Epithelial cell of esophagus (primary cell): ENCODE measurements at regions not wholly inside any gene's neighbourhood (a gene's known extent, or its start where the extent isn't known, plus 50 kb on each side); places are given as distances from the start of the nearest gene placed in this dataset.
"Not testable (repeated sequence)": the region's sequence is repeated elsewhere in the genome, so short reads cannot be mapped to it uniquely, and the experiment has no call there.

Experiments used
- DNase-seq: peaks from one replicate; pipeline ENCODE4 v3.0.0; 2010; ENCODE audit warnings: low read depth
- H3K4me3 ChIP-seq: 2 replicates; pipeline ENCODE4 v1.5.1; 2011; ENCODE audit warnings: mild to moderate bottlenecking, low read length, control low read depth
- TF ChIP-seq, protein P1 (sequence below): IDR thresholded peaks from 2 replicates; pipeline ENCODE4 v1.5.1; 2011; ENCODE audit warnings: low read depth, mild to moderate bottlenecking, low read length, control low read depth, inconsistent platforms; ENCODE audit not compliant: insufficient read depth; ENCODE audit errors: missing control alignments

DNA sequence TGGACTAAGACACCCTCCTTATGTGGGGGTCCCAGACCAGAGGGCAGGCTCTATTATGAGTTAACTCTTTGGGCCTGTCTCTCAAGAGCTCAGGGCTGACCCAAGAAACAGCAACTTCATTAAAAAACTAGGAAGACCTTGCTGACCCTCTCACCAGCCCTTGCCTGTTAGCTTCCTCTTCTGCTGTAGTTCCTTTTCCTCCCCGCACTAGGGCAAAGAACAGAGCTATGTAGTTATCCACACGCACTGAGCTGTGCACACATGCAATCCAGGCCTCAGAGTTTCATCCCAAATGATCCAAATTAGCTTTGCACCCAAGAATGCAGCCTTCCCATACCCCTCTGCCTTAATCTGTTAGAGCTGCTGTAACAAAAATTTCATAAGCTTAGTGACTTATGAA is 539.6 kb upstream of the CADM1 start:
- DNase-seq = no peak
- TF ChIP-seq, protein P1, sequence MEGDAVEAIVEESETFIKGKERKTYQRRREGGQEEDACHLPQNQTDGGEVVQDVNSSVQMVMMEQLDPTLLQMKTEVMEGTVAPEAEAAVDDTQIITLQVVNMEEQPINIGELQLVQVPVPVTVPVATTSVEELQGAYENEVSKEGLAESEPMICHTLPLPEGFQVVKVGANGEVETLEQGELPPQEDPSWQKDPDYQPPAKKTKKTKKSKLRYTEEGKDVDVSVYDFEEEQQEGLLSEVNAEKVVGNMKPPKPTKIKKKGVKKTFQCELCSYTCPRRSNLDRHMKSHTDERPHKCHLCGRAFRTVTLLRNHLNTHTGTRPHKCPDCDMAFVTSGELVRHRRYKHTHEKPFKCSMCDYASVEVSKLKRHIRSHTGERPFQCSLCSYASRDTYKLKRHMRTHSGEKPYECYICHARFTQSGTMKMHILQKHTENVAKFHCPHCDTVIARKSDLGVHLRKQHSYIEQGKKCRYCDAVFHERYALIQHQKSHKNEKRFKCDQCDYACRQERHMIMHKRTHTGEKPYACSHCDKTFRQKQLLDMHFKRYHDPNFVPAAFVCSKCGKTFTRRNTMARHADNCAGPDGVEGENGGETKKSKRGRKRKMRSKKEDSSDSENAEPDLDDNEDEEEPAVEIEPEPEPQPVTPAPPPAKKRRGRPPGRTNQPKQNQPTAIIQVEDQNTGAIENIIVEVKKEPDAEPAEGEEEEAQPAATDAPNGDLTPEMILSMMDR = no peak
- no peak overlapping the region for H3K4me3 ChIP-seq

DNA sequence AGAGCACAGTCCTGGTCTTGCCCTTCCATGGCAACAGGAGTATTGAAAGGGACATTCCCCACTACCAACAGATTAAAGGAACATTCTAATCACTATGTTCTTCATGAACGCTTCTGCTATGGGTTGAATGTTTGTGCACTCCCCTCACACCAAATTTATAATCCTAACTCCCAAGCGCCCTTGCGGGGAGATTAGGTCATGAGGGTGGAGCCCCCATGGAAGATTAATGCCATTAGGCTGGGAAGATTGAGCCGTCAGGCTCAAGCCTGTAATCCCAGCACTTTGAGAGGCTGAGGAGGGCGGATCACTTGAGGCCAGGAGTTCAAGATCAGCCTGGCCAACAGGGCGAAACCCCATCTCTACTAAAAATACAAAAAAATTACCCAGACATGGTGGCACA is 538.8 kb upstream of the CADM1 start:
- not testable (repeated sequence) for DNase-seq, H3K4me3 ChIP-seq

DNA sequence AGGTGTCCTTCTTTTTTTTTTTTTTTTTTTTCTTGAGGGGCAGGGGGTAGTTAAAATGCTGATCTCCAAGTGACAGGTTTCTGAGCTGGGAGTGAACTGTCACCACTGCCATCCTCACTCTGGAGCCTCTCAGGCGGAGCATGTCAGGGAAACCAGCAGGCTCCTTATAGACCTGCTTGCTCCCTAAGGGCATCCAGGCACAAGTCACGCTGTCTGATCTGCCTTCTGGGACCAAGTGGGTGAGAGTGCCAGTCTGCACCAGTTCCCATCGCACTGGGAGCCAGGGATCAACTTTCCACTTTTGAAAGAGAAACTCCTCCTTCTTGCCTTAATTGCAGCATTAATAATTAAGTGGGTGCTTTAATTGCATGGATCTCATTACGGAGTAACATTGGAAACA is 537.9 kb upstream of the CADM1 start:
- TF ChIP-seq, protein P1 = no peak
- DNase-seq = no peak
- no peak overlapping the region for H3K4me3 ChIP-seq

DNA sequence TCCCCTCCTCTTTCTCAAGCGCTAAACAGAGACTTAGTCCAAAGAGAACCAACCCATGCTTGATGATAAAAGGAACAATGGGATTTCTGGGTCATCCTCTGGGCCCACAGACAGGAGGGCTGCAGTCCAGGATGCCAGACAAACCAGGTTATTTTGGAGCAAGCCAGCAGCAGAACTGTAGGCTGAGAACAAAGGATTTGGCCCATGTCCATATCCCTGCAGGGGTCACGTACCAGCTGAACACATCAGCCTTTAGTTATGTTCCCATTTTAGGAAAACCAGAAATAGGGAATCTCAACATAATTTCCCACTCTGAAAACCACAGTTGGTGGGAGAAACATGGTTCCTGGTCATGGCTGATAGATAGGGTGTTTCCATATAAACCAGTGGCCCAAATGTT is 533.6 kb upstream of the CADM1 start:
- TF ChIP-seq, protein P1 = no peak
- H3K4me3 ChIP-seq = no peak overlapping the region
- DNase-seq = no peak

DNA sequence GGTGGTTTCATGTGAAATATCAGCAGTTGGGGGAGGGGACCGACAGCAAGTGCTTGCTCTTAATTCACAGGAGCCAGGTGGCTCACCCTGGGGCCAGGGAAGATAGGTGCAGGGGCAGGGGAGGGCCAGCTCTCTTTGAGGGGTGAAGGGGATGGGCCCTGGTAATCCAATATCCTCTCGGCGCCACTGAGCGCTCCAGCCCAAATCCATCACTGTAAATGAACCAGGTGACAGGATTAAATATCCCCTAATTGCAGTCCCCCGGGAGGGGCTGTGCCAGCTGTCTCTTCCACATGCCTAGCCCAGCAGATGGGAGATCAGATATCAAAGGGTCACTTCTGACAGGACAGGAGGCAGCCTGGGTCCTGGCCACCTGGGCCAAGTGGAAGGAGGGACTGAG is 531.8 kb upstream of the CADM1 start:
- no peak overlapping the region for H3K4me3 ChIP-seq
- DNase-seq = no peak
- TF ChIP-seq, protein P1 = no peak

DNA sequence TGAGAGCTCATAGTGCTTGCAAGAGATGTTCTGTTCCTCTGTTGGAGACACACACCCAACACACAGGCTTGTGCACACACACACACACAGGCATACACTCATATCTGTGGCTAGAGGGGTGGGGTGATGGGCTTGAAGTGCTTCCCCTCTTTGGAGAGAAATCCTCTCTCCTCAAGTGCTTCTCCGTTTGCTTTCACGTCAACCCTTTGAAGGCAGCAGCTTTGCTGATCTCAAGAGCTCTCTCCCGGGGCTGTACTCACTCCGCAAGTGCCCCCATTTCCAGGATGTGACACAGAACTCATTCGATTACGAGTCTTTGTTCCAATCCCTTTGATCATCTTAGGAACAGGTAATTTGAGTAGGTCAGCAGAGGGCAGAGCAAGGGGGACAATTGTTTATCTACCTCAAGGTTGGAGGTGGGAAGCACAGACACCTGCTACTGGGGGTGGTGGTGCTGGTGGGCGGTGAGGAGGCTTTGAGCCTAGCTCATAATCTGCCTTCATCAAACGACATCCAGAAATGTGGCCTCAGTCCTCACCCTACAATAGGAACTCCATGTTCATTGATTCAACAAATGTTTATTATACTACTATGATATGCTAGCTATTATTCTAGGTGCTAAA is 529.8 kb upstream of the CADM1 start:
- TF ChIP-seq, protein P1 = no peak
- no peak for DNase-seq
- no peak overlapping the region for H3K4me3 ChIP-seq

DNA sequence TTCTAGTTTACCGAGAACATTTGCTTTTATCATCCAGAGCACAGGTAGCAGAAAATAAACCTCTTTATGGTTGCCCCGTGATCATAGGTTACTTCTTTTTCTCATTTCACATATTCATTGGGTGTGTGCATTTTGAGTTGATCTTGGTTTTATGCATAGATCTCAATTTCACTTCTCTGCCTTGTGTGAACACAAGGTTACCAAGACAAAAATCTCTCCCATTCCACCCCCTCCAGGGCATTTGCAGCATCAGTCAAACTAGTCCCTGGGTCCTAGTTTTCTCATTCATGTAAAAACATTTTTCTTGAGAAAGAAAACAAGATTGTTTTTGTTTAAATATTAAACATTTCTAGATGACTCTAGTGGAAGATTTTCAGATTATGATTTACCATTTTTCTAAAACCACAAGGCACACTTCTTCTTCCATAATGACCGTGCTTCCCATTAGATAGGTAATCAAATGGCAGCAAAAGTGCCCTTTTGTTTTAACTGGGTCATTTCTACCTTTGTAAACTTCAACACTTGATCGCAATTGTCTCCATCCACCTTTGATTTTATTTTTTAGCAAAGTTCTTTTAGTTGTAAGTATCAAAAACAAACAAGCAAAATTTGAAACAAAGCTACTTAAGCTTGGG is 526.6 kb upstream of the CADM1 start:
- TF ChIP-seq, protein P1 = no peak
- H3K4me3 ChIP-seq = no peak overlapping the region
- DNase-seq = no peak

DNA sequence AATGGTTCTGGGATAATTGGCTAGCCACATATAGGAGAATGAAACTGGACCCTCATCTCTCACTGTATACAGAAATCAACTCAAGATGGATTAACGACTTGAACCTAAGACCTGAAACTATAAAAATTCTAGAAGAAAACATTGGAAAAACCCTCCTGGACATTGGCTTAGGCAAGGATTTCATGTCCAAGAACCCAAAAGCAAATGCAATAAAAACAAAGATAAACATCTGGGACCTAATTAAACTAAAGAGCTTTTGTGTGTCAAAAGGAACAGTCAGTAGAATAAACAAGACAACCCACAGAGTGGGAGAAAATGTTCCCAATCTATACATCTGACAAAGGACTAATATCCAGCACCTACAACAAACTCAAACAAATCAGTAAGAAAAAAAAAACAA is 524.3 kb upstream of the CADM1 start:
- not testable (repeated sequence) for DNase-seq, H3K4me3 ChIP-seq
